CD4-positive, alpha-beta T cell (primary cell): ENCODE measurements at regions not wholly inside any gene's neighbourhood (a gene's known extent, or its start where the extent isn't known, plus 50 kb on each side); places are given as distances from the start of the nearest gene placed in this dataset.

Source experiments
- ATAC-seq: fragments of 200-7000 bp; cut with Tn5 transposase; one replicate; pipeline ENCODE4 v1.10.0; 2022; ENCODE audit warnings: mild to moderate bottlenecking; ENCODE audit not compliant: poor library complexity
- CTCF ChIA-PET: fragments of 350-600 bp; sonication (Branson Sonifier 250); formaldehyde crosslinking; loops from one replicate; lab custom pipeline; 2021; ENCODE audit warnings: antibody characterized with exemption, inconsistent platforms; lab: Charles Lee
- POLR2A ChIA-PET: fragments of 350-600 bp; sonication (Branson Sonifier 250); formaldehyde crosslinking; loops from one replicate; lab custom pipeline; 2021; ENCODE audit warnings: antibody characterized with exemption, inconsistent platforms; lab: Charles Lee
- DNase-seq, 14 experiments: peaks; one replicate each; pipeline ENCODE4 v3.0.0-alpha.2; 2013 to 2020; ENCODE audit warnings: mixed read lengths in 2 of 14
- H3K27ac ChIP-seq, 2 donors: one replicate each; pipeline versions ENCODE4 v1.5.1 to v1.7.0; 2013; ENCODE audit warnings: low read length in 2 of 2, low read depth in 1 of 2, mild to moderate bottlenecking in 1 of 2
- H3K27me3 ChIP-seq, 2 experiments: 1 replicate in 1 of 2; 2 replicates in 1 of 2; pipeline versions ENCODE4 v1.6.1 to v1.7.0; 2013; ENCODE audit warnings: low read length in 2 of 2, control low read depth in 1 of 2, mild to moderate bottlenecking in 1 of 2, moderate library complexity in 1 of 2; ENCODE audit not compliant: insufficient read depth in 2 of 2, control insufficient read depth in 1 of 2
- H3K36me3 ChIP-seq: one replicate; pipeline ENCODE4 v1.6.1; 2013; ENCODE audit warnings: low read length, control low read depth; ENCODE audit not compliant: insufficient read depth
- H3K4me1 ChIP-seq: one replicate; pipeline ENCODE4 v1.6.1; 2013; ENCODE audit warnings: low read length, control low read depth; ENCODE audit not compliant: insufficient read depth
- H3K4me3 ChIP-seq: one replicate; pipeline ENCODE4 v1.5.1; 2013; ENCODE audit warnings: mild to moderate bottlenecking, low read length, moderate library complexity
- H3K9me3 ChIP-seq, 2 experiments: 1 replicate in 1 of 2; 2 replicates in 1 of 2; pipeline versions ENCODE4 v1.6.1 to v1.7.0; 2013; ENCODE audit warnings: low read length in 2 of 2, mild to moderate bottlenecking in 2 of 2, control low read depth in 1 of 2, moderate library complexity in 1 of 2; ENCODE audit not compliant: control insufficient read depth in 1 of 2, insufficient read depth in 1 of 2
- H3K27ac Mint-ChIP-seq: one replicate; pipeline ENCODE4 v1.8.0; 2020; ENCODE audit warnings: mixed read lengths
- H3K27me3 Mint-ChIP-seq: one replicate; pipeline ENCODE4 v1.8.0; 2021; ENCODE audit warnings: mixed read lengths
- H3K36me3 Mint-ChIP-seq: one replicate; pipeline ENCODE4 v1.8.0; 2021; ENCODE audit warnings: low read depth, mixed read lengths
- H3K4me1 Mint-ChIP-seq: one replicate; pipeline ENCODE4 v1.8.0; 2021; ENCODE audit warnings: low read depth, mixed read lengths
- H3K4me3 Mint-ChIP-seq: one replicate; pipeline ENCODE4 v1.8.0; 2020; ENCODE audit warnings: mild to moderate bottlenecking, mixed read lengths
- H3K9me3 Mint-ChIP-seq: one replicate; pipeline ENCODE4 v1.8.0; 2020; ENCODE audit warnings: mixed read lengths
- CTCF ChIP-seq: fragments of 200-600 bp; IDR thresholded peaks from one replicate; pipeline ENCODE4 v1.8.0; 2022; ENCODE audit warnings: antibody characterized with exemption, mild to moderate bottlenecking
- intact Hi-C, 2 experiments: fragments of 100-400 bp; cut with DNase I in 1 of 2; cut with micrococcal nuclease in 1 of 2; formaldehyde crosslinking; loops; one replicate each; pipeline versions ENCODE4 v1.15.1 to v1.9.0; 2023 to 2025; cut with DNase I, micrococcal nuclease

- ATAC-seq, result no peak
- Mint-ChIP-seq H3K4me1 (no peaks in the 10 kb centered on the region), H3K4me3 (no peak overlapping the region), H3K9me3 (peaks cover 2% of the 10 kb centered on the region), H3K27me3 (no peaks in the 10 kb centered on the region), H3K27ac (no peak overlapping the region), H3K36me3 (no peaks in the 10 kb centered on the region)
- no peak overlapping the region for H3K4me3 ChIP-seq
- H3K9me3 ChIP-seq, result no peaks in the 10 kb centered on the region
- intact Hi-C loops, result no loop called here
- H3K36me3 ChIP-seq, result no peaks in the 10 kb centered on the region
- H3K4me1 ChIP-seq, result no peaks in the 10 kb centered on the region
- no peak for DNase-seq
- H3K27me3 ChIP-seq, result no peaks in the 10 kb centered on the region
- no peak for TF ChIP-seq CTCF
- ChIA-PET POLR2A (no interaction called here), CTCF (no interaction called here)
- H3K27ac ChIP-seq, result no peak overlapping the region
Observed at GRCh38 chr6:91509711-91510110, 922.8 kb upstream of the MAP3K7 start.

GRCh38 chr6:91509039-91509438, 922.2 kb upstream of the MAP3K7 start:
- Histone ChIP-seq H3K27ac (no peak overlapping the region), H3K36me3 (no peaks in the 10 kb centered on the region), H3K4me3 (no peak overlapping the region), H3K4me1 (no peaks in the 10 kb centered on the region), H3K9me3 (no peaks in the 10 kb centered on the region), H3K27me3 (no peaks in the 10 kb centered on the region)
- peaks cover 4% of the 10 kb centered on the region for H3K9me3 Mint-ChIP-seq
- no peak overlapping the region for H3K27ac Mint-ChIP-seq
- POLR2A ChIA-PET, result no interaction called here
- no peak for DNase-seq
- no peak for ATAC-seq
- no peaks in the 10 kb centered on the region for H3K27me3 Mint-ChIP-seq
- no peak overlapping the region for H3K4me3 Mint-ChIP-seq
- no peak for TF ChIP-seq CTCF
- CTCF ChIA-PET, result no interaction called here
- intact Hi-C loops, result no loop called here
- no peaks in the 10 kb centered on the region for H3K36me3 Mint-ChIP-seq
- no peaks in the 10 kb centered on the region for H3K4me1 Mint-ChIP-seq

GRCh38 chr6:91506509-91506908, 919.6 kb upstream of the MAP3K7 start:
- no peak for TF ChIP-seq CTCF
- no peaks in the 10 kb centered on the region for H3K36me3 ChIP-seq
- no peak overlapping the region for H3K4me3 ChIP-seq
- Mint-ChIP-seq H3K36me3 (no peaks in the 10 kb centered on the region), H3K4me1 (no peaks in the 10 kb centered on the region), H3K27me3 (no peaks in the 10 kb centered on the region), H3K9me3 (peaks cover 4% of the 10 kb centered on the region), H3K4me3 (no peak overlapping the region), H3K27ac (no peak overlapping the region)
- no peaks in the 10 kb centered on the region for H3K4me1 ChIP-seq
- ATAC-seq (no peak), DNase-seq (no peak)
- POLR2A ChIA-PET, result no interaction called here
- no peaks in the 10 kb centered on the region for H3K27me3 ChIP-seq
- no peak overlapping the region for H3K27ac ChIP-seq
- CTCF ChIA-PET, result no interaction called here
- H3K9me3 ChIP-seq, result no peaks in the 10 kb centered on the region
- intact Hi-C loops, result no loop called here
